Iris pigment epithelial cell (primary cell): ENCODE measurements at regions not wholly inside any gene's neighbourhood (a gene's known extent, or its start where the extent isn't known, plus 50 kb on each side); places are given as distances from the start of the nearest gene placed in this dataset.
"Not testable (repeated sequence)": the region's sequence is repeated elsewhere in the genome, so short reads cannot be mapped to it uniquely, and the experiment has no call there.

Source experiments
- DNase-seq: peaks from one replicate; pipeline ENCODE4 v3.0.0-alpha.2; 2011; ENCODE audit warnings: low read depth

DNA sequence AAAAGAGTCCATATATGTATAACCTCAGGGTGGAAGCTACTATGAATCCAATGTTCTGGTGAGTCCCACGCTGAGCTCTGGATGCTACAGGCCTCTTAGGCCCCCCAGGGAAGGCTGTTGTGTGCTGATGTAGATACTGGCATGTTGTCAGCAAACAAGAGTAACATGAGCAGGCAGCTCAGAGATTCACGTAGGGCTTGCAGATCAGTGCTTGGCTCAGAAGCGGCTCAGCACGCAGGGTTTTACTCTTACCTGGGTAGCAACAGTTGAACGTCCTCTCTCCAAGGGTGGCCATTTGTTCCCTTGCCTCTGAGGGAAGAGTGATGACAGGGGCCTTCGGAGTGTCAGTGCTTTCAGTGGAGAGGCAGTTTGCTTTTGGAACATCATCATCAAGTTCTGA is 93.4 kb downstream of the ZFP64 start:
- DNase-seq: no peak

DNA sequence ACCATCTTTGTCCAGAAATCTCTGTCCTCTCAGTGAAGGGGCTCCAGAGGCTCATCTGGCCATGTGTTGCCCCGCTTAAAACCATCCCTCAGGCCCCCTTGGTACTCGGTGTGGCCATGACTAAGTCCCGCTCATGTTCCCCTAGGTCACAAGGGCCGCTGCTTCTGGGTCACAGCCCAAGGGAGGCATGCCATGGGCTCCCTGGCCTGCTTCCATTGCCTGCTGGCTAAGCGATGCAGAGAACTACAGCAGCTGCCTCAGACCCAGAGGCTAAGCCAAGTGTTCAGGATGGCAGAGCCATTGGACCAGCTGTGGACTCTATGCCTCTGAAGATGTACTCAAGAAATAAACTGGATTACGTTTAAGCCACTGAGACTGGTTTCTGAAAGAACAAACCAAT is 95.5 kb downstream of the ZFP64 start:
- no peak for DNase-seq

DNA sequence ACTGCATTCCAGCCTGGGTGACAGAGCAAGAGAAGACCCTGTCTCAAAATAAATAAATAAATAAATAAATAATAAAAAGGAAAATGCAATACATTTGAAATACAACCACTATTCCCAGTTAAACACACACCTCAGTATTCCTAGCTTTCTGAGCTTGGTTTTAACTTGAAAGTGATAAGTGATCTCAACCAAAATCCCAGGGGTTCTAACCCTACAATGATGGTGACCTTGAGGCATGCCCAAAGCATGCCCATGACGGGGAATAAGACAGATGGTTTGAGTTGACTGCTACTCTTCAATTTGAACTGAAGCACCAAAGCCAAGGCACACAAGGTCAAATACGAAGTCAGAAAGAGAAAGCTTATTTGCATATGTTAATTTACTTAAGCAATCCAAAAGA is 96.9 kb downstream of the ZFP64 start:
- DNase-seq: no peak

DNA sequence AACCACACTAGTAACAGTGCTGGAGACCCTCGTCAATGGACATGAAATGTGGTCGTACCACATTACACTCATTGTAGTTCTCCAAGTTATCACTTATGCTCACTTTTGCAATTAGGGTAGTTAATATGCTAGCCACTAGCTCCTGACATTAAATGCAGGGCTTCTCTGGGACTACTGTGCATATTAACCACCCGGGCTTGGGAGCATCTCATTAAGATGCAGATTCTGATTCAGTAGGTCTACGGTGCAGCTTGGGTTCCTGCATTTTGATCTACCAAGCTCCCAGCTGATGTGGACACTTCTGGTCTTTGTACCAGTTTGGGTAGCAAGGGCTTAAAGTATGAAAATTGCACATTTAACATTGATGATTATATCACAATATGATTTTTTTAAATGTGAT is 98.0 kb downstream of the ZFP64 start:
- DNase-seq: no peak

DNA sequence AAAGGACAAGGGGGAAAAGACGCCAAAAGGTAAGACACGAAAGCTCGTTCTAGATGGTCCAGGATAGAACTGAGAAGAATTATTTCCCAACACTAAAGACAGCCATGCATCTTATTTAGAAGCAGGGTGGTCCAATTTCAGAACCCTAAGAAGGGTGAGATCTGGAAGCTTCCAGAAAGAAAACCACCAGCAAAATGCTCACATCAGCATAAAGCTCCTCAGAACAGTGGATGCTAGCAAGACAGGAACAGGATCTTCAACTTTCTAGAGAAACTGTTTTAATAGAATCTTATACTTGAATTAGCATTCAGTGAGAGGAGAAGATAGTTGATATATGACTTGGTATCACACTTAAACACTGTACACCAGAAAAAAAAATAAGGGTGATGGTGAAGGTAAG is 101.5 kb downstream of the ZFP64 start:
- no peak for DNase-seq

DNA sequence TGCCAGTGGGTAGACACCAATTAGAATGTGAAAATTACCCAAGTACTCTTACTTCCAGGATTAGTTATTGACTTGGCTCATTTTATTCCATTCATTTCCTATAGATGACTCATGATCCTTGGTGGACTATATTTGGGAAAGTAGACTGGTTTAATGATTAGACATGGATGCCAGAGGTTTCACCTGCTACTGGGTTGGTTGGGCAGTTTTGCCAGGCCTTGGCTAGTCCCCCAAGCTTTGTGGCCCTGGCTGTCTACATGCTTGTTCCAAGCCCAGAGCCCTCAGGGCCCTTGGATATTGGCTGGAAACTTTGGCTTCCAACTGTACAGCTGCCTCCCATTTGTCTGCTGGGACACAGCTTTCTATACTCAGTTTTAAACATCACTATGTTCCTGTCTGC is 104.1 kb downstream of the ZFP64 start:
- no peak for DNase-seq

DNA sequence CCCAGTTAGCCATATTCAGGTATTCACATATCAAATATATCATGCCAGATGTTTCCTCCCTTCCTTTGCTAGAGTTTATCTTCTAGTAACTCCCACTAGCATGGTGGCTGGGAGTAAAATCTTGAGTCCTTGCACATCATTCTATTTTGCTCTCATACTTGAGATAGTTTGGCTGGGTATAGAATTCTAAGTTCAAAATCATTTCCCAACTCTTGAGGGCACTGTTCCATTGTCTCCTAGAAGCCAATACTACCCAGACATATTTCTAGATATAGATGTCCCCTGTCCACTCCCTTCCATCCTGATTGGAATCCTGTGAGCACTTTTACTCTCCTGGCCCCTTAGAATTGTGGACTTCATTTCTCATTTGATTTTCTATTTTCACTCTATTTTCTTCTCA is 104.7 kb downstream of the ZFP64 start:
- no peak for DNase-seq

DNA sequence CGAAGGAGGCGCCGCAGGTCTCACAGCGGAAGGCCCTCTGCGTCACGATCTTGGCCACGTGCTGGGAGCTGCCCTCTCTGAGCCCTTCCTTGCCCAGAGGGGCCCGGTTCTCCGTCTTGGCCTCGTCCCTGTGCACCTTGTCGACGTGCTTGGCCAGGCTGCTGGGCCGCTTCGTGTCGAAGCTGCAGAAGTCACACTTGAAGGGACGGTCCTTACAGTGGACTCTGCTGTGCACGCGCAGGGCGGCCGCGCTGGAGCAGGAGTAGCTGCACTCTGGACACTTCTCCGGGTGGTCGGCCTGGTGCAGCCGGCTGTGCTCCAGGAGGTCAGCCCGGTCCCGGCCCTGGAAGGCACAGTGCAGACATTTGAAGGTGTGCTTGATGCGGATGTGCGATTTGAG is 106.9 kb downstream of the ZFP64 start:
- DNase-seq: no peak

DNA sequence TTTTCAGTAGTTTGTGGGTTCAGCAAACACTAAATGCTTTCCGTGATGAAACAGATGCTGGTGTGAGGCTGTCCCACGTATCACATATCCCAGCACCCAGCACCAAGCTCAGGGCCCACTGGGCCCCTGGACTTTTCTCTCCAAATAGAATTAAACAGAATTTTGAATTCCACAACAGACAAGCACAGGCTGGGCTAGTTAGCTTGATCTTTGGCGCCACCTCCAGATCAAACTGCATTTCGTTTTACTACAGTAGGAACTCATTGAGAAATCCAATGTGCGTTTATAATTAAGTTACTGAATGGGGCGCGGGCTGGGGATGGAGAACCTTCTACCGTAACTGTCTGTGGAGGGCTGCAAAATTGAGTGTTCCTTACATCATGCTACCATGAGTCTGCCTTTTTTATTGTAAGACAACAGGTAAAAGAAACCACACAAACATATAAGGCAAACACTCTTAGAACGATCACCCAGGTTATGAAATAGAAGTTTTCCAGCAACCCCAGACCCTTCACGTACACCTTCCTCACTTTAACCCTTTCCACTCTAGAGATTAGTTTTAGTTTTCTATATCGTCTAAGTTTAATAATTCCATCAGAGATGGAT is 107.8 kb downstream of the ZFP64 start:
- DNase-seq: peak; percentile 73

DNA sequence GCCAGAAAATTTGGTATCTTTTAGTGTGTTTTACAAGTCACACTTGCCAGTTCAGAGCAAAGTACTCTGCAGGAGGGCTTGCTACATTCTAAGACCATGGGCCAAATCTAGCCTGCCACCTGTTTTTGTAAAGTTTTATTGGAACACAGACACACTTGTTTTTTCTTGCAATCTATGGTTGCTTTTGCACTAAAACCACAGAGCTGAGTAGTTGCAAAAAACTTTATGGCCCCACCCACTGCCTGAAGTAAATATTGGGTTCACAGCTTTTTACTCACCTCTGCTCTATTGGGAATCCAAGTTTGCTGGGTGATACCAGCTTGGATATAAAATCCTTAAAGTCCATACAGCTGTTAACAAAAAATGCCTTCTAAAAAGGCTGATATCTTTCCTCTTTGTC is 109.0 kb downstream of the ZFP64 start:
- DNase-seq: peak; percentile 20

DNA sequence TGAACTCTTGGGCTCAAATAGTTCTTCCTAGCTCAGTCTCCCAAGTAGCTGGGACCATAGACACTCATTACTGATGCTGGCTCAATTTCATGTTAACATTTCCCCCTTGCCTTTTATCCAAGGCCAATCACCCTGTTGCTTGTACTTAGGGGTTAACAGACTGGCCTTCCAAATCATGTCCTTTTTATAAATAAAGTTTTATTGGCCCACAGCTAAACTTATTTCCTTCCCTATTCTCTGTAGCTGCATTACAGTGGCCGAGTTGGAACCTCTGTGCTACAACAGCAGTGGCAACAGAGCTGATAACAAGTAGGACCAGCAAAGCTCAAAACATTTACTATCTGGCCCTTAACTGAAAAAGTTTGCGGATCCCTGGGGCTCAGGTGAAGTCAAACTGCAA is 109.8 kb downstream of the ZFP64 start:
- DNase-seq: no peak

DNA sequence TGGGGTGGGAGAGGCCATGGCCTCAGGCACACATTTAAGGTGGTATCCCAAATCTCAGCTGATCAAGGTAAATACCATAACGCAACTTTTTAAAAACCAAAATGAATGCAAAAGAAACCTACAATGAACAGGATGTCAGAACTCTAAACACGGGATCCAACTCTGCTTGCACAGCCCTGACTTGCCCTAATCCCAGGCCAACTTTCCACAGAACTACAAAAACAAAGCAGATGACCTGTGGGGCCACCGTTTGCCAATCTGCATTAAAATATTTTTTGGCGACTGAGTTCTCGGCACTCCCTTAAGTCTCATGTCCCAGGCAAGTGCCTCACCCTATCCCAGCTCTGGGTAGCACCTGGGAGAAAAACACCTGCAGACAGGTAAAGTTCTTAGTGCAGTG is 110.5 kb downstream of the ZFP64 start:
- no peak for DNase-seq

DNA sequence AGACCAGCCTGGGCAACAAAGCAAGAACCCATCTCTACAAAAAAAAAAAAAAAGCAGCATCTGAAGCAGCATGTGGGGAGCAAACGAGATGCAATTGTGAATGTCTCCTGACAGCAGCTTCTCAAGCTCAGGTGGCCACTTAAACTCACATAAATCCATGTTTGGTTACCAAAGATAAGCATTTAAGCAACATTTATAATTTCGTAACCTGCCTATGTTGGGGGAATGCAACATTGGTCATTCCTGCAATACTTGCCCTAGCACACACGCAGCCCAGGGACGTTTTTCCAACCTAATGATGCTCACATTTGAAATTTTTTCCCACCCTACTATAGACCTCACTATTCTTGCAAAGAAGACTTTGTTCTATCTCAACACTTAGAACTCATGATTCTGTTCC is 113.3 kb downstream of the ZFP64 start:
- DNase-seq: peak; percentile 24

DNA sequence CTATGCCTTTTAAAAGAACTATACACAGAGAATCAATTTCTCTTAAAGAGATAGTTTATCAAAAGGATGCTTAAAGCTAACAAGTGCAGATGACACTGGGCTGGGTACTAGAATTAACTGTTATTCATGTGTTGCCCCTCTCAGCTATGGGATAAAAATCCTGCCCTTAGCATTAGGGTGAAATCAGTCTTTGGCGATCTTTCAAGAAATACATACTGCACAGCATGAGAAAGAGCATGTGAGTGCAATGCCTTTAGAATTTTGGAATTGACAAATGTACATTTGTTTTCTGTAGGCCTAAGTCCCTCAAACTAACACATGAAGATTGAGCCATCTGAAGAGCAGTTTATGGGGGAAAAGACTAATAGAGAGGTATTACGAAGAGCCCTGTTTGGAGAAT is 115.4 kb downstream of the ZFP64 start:
- peak; percentile 49 for DNase-seq

DNA sequence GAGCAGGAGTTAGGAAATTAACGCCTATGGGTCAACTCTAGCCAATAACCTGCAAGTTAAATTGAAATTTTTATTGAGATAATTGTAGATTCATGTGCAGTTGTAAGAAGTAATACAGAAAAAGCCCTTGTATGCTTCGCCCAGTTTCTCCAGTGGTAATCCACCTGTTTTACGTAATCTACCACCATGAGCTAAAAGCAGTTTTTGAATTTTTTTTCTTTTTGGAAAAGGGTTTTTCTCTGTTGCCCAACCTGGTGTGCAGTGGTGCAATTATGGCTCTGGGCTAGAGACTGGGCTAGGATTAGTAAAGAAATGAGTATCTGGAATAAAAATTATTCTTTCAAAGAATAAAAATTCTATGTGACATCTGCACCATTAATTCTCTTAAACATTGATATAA is 116.2 kb downstream of the ZFP64 start:
- no peak for DNase-seq

DNA sequence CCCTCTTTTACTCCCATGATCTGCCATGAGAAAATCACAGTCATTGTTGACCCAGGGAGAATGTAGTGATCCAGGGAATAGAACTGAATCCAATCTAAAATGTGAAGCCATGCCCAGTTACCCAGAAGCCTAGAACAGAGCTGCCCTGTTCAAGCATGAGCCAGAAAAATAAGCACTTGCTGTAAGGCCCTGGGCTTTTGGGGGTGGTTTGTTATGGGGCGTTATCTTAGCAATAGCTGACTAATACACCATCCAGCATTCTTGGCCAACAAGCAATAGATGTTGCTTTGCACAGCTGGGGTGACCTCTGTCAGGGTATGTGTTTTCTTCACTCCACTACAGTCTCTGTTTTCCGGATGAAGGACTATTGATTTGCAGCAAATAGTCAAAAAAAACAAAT is 120.4 kb downstream of the ZFP64 start:
- DNase-seq: no peak

DNA sequence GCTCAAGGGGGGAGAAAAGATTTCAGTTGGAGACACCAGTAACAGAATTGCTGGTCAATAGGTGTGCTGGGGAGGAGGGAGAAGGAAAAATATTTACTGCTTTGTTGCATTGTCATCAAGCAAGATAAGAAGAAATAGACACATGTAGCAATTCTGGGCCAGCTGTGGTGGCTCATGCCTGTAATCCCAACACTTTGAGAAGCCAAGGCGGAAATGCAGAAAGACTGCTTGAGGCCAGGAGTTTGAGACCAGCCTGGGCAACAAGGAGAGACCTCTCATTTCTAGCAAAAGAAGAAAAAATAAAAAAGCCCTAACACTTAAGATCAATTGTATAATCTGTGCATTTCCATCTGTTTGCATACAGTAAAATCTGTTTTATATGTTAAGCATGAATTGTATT is 126.6 kb downstream of the ZFP64 start:
- DNase-seq: no peak

DNA sequence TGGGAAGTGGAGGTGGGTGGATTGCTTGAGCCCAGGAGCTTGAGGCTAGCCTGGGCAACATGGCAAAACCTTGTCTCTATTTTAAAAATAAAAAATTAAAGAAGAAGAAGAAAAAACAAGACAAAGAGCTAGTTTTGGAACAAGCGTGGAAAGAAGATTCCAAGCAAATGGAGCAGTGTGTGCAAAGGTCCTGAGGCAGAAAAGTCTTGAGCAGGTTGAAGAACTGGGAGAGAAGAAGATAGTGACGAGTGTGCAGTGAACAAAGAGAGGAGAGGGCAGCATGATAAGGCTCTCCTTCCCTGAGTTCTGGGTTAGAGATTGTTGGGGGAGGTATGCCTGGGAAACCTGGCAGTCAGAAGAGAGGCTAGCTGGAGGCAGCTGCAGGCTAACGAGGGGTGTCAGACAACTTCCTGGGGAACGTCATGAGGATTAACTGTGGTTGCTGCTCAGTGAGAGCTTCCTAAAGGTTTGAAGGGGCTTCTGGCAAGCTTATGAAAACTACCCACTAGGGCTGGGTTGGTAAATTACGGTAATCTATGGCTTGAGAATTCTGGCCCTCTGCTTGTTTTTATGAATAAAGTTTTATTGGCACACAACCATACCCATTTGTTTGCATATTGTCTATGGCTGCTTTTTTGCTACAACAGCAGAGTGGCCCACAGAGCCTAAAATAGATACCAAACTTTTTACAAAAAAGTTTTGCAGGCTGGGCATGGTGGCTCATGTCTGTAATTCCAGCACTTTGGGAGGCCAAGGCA is 128.9 kb downstream of the ZFP64 start:
- no peak for DNase-seq

DNA sequence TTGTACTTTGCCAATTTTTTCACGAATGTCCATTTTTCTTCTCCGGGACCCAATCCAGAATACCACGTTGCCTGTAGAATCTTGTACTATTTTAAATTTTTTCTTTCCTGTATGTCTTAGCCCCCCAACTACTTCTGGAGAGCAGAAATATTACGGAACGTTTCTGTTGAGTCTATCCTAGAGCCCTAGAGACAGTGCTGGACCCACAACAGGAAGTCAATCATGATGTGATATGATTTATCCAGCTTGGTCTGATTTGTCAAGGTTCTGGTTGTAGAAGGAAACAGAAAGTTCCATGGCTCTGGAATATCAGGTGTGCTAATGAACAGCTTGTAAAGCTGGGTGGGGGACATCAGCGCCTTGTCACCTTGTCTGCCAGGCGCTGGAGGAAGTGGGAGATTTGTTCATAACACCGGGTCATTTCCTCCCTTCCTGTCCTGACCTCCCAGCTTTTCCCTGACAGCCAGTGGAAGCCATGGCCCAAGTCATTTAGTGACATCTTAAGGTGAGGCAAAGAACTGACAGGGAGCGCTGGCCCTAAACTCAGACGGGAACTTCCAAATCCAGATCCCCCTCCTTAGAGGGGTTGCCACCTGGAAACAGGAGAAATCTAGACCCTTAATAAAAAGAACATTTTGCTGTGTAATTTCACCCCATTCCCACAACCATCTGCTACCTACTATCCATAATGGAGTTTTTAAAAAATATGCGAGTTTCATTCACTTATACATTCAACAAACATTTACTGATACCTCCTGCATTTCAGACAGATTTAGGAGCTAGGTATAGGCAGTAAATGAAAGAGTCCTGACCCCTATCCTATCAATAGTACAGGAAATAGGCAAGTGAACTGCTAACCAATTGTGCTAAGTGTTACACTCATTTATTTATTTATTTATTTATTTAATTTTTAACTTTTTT is 130.5 kb downstream of the ZFP64 start:
- DNase-seq: peak; percentile 50

DNA sequence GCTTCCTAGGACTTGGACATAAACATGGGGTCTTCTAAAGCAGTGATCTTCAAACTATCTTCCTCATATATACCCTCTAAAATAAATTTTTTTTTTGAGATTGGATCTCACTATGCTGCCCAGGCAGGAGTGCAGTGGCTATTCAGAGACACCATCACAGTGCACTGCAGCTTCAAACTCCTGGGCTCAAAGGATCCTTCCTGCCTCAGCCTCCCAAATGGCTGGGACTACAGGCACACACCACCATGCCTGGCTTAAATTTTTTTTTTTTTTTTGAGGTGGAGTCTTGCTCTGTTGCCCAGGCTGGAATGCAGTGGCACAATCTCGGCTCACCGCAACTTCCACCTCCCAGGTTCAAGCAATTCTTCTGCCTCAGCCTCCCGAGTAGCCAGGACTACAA is 134.4 kb downstream of the ZFP64 start:
- DNase-seq: not testable (repeated sequence)

DNA sequence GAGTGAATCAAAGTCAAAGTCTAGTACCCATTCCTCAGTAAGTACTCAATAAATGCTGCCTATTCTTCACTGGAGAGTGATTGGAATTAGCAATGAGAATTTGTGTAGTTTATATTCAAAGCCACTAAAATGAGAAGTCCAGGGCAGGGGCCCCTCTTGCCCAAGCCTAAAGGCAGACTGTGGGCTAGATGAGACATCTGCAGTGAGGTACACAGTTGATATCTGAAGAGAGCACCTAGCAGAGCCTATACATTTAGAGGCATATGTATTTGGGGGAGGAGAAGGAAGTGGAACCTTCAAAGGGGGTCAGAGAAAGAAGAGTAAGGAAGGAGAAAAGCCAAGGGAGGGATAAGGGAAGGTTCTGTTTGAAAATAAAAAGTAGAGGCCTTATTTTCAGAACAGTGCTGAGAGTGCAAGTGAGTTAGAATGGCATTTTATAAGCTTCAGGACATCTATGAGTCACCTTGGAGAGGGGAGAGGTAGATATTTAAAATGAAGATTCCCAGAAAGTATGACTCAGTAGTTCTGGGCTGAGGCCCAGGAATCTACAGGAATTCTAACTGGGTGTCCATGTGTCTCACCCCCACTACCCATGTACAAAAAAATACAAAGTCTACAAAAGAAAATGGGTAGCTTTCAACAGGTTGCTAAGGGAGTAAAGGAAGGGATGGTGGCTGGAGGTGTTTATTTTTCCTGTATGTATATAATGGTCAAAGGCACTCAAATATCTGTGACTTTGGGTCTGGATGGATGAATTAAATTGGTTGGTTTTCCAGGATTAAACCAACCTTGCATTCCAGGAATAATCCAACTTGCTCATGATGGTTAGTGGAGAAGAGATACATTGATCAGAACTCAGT is 135.1 kb downstream of the ZFP64 start:
- DNase-seq: peak; percentile 88

DNA sequence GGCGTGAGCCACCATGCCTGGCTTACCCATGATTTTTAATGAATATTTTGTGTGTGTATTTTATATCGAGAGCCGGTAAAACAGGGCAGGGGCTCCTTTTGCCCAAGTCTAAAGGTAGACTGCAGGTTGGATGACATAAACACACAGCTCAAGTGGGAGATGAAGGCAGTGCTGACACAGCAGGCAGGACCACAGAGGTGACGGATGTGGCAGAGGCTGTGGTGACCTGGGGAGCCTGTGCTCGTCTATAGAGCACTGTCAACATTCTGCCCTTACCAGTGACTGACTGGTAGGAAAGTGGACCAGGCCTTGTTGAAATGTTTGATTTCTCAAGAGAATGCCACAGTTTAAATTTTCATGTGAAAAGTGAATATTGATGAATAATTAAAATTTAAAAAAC is 137.5 kb downstream of the ZFP64 start:
- no peak for DNase-seq
